GM21528 (cell line): ENCODE measurements at regions not wholly inside any gene's neighbourhood (a gene's known extent, or its start where the extent isn't known, plus 50 kb on each side); places are given as distances from the start of the nearest gene placed in this dataset.

ENCODE experiments used
- ATAC-seq: cut with Tn5 transposase; IDR thresholded peaks from one replicate; pipeline ENCODE4 v1.9.1; 2021; ENCODE audit warnings: mild to moderate bottlenecking, moderate library complexity; ENCODE audit not compliant: unreplicated experiment, low FRiP score

GRCh38 chr14:32254952-32255679, 52.0 kb upstream of the RNU6-8 start:
- no peak for ATAC-seq

GRCh38 chr14:32255789-32256188, 52.7 kb upstream of the RNU6-8 start:
- ATAC-seq = no peak

- ATAC-seq = no peak
Measured at GRCh38 chr14:32256576-32256975, 53.5 kb upstream of the RNU6-8 start.

GRCh38 chr14:32258336-32258993, 55.4 kb upstream of the RNU6-8 start:
- no peak for ATAC-seq

GRCh38 chr14:32259368-32260013, 56.4 kb upstream of the RNU6-8 start:
- peak; percentile 92 for ATAC-seq

- no peak for ATAC-seq
Measured at GRCh38 chr14:32263939-32264567, 61.0 kb upstream of the RNU6-8 start.

DNA sequence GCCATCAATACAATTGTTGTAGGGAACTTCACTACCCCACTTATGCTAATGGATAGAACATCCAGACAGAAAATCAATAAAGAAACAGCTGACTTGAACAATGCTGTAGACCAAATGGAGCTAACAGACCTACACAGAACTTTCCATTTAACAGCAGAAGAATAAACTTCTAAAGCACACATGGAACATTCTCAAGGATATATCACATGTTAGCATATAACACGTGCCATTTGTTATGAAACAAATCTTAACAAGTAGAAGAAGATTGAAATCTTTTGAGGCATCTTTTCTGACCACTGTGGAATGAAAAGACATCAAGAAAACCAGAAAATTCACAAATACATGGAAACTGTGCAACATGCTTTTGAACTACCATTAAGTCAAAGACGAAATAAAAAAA, 62.5 kb upstream of the RNU6-8 start:
- no peak for ATAC-seq

DNA sequence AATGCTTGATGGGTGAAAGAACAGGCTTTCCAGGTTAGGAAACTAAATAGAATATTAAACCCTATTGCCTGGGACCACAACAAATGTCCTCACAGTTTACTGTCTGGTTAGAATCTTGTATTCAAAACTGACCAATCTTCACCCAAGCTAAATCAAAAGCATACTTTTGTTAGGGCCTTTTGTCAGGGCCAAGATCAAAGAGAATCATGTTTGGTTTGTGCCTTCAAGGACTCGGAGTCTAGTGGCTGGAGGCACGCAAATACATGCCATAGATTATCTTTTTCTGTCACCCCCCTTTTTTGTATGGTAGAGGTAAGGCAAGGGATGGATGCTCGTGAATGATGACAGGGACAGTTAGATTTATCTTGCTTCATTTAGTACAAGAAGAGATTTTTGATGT, 51.1 kb upstream of the AKAP6 start:
- ATAC-seq = no peak
